ENCODE measurements at regions not wholly inside any gene's neighbourhood (a gene's known extent, or its start where the extent isn't known, plus 50 kb on each side); places are given as distances from the start of the nearest gene placed in this dataset.

GRCh38 chr5:13003457-13003856 is 941.0 kb downstream of the DNAH5 start:
- TF ChIP-seq CTCF (conservative IDR thresholded peaks at IDR 0.05; ENCODE audit: low read depth in 2 of 2) (no peak), EZH2phosphoT487 (IDR thresholded peaks at IDR 0.05; ENCODE audit: unreplicated experiment) (no peak), EZH2 (IDR thresholded peaks at IDR 0.05; ENCODE audit: low read depth, unreplicated experiment) (no peak)

Measured in GM23338 (cell line).